GM21786 (cell line): ENCODE measurements at regions not wholly inside any gene's neighbourhood (a gene's known extent, or its start where the extent isn't known, plus 50 kb on each side); places are given as distances from the start of the nearest gene placed in this dataset.

Experiments used
- ATAC-seq: cut with Tn5 transposase; IDR thresholded peaks from one replicate; pipeline ENCODE4 v1.9.1; 2021; ENCODE audit not compliant: unreplicated experiment

GRCh38 chr20:50456452-50457324, 53.5 kb upstream of the PTPN1 start:
- ATAC-seq = no peak

- no peak for ATAC-seq
Observed at GRCh38 chr20:50459124-50459918, 50.9 kb upstream of the PTPN1 start.

- no peak for ATAC-seq
Observed at GRCh38 chr20:50460115-50460607, 50.0 kb upstream of the PTPN1 start.
